ENCODE measurements at regions not wholly inside any gene's neighbourhood (a gene's known extent, or its start where the extent isn't known, plus 50 kb on each side); places are given as distances from the start of the nearest gene placed in this dataset.

GRCh38 chr11:112828421-112828820 lies 132.8 kb upstream of the NCAM1 start:
- TF ChIP-seq, protein P1, sequence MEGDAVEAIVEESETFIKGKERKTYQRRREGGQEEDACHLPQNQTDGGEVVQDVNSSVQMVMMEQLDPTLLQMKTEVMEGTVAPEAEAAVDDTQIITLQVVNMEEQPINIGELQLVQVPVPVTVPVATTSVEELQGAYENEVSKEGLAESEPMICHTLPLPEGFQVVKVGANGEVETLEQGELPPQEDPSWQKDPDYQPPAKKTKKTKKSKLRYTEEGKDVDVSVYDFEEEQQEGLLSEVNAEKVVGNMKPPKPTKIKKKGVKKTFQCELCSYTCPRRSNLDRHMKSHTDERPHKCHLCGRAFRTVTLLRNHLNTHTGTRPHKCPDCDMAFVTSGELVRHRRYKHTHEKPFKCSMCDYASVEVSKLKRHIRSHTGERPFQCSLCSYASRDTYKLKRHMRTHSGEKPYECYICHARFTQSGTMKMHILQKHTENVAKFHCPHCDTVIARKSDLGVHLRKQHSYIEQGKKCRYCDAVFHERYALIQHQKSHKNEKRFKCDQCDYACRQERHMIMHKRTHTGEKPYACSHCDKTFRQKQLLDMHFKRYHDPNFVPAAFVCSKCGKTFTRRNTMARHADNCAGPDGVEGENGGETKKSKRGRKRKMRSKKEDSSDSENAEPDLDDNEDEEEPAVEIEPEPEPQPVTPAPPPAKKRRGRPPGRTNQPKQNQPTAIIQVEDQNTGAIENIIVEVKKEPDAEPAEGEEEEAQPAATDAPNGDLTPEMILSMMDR (IDR thresholded peaks at IDR 0.05), result no peak
- TF ChIP-seq POLR2A (IDR thresholded peaks at IDR 0.05), result no peak
- no peak for TF ChIP-seq POLR2AphosphoS5 (IDR thresholded peaks at IDR 0.05)

Measured in breast epithelium (tissue), 3 donors.